ENCODE measurements at regions not wholly inside any gene's neighbourhood (a gene's known extent, or its start where the extent isn't known, plus 50 kb on each side); places are given as distances from the start of the nearest gene placed in this dataset.
"Not testable (repeated sequence)": the region's sequence is repeated elsewhere in the genome, so short reads cannot be mapped to it uniquely, and the experiment has no call there.

- no peak for DNase-seq
These were observed 51.0 kb upstream of the CHCHD3 start for GRCh38 chr7:133132906-133133305.

- no peak for DNase-seq
These were observed 52.9 kb upstream of the CHCHD3 start for GRCh38 chr7:133134810-133135209.

- DNase-seq: no peak
These were observed 53.6 kb upstream of the CHCHD3 start for GRCh38 chr7:133135451-133135850.

- no peak for DNase-seq
These were observed 57.5 kb upstream of the CHCHD3 start for GRCh38 chr7:133139350-133139749.

- DNase-seq: no peak
These were observed 57.9 kb upstream of the CHCHD3 start for GRCh38 chr7:133139801-133140200.

- DNase-seq: no peak
These were observed 59.2 kb upstream of the CHCHD3 start for GRCh38 chr7:133140994-133141595.

- DNase-seq: no peak
These were observed 68.9 kb upstream of the CHCHD3 start for GRCh38 chr7:133150760-133151159.

GRCh38 chr7:133152875-133153274 is 71.0 kb upstream of the CHCHD3 start:
- no peak for DNase-seq

GRCh38 chr7:133155146-133155545 is 73.3 kb upstream of the CHCHD3 start:
- no peak for DNase-seq

- DNase-seq: no peak
These were observed 73.8 kb upstream of the CHCHD3 start for GRCh38 chr7:133155642-133156041.

GRCh38 chr7:133157045-133157444 is 75.2 kb upstream of the CHCHD3 start:
- no peak for DNase-seq

- DNase-seq: no peak
These were observed 82.6 kb upstream of the CHCHD3 start for GRCh38 chr7:133164498-133164897.

- no peak for DNase-seq
These were observed 83.1 kb upstream of the CHCHD3 start for GRCh38 chr7:133165001-133165400.

- DNase-seq: no peak
These were observed 83.6 kb upstream of the CHCHD3 start for GRCh38 chr7:133165529-133165928.

- no peak for DNase-seq
These were observed 85.4 kb upstream of the CHCHD3 start for GRCh38 chr7:133167300-133167699.

GRCh38 chr7:133169167-133169822 is 83.6 kb upstream of the EXOC4 start:
- not testable (repeated sequence) for DNase-seq

GRCh38 chr7:133177476-133177875 is 75.4 kb upstream of the EXOC4 start:
- not testable (repeated sequence) for DNase-seq

GRCh38 chr7:133180717-133181116 is 72.2 kb upstream of the EXOC4 start:
- DNase-seq: no peak

GRCh38 chr7:133183042-133183794 is 69.7 kb upstream of the EXOC4 start:
- DNase-seq: peak; percentile 53

- DNase-seq: no peak
These were observed 68.9 kb upstream of the EXOC4 start for GRCh38 chr7:133183969-133184368.

GRCh38 chr7:133185512-133185911 is 67.4 kb upstream of the EXOC4 start:
- DNase-seq: peak; percentile 14

GRCh38 chr7:133186060-133186459 is 66.8 kb upstream of the EXOC4 start:
- no peak for DNase-seq

GRCh38 chr7:133190172-133190528 is 62.7 kb upstream of the EXOC4 start:
- no peak for DNase-seq

GRCh38 chr7:133190650-133191049 is 62.2 kb upstream of the EXOC4 start:
- DNase-seq: no peak

Data from NCI-H345 (cell line).